Heart left ventricle (tissue), 16 donors: ENCODE measurements at regions not wholly inside any gene's neighbourhood (a gene's known extent, or its start where the extent isn't known, plus 50 kb on each side); places are given as distances from the start of the nearest gene placed in this dataset.

ENCODE experiments used
- ATAC-seq, 4 donors: fragments of 200-7000 bp; cut with Tn5 transposase; one replicate each; pipeline ENCODE4 v1.9.1; 2020 to 2022; ENCODE audit warnings: moderate library complexity in 4 of 4, mild to moderate bottlenecking in 3 of 4, moderate number of reproducible peaks in 1 of 4
- DNase-seq, 5 donors: peaks; one replicate each; pipeline ENCODE4 v3.0.0-alpha.2; 2020
- H3K27ac ChIP-seq, 12 donors: fragments of 200-600 bp; sonication (generic) in 4 of 12; one replicate each; pipeline versions ENCODE4 v1.5.0 to v1.8.0; 2016 to 2022; ENCODE audit warnings: mild to moderate bottlenecking in 2 of 12
- H3K27me3 ChIP-seq, 9 donors: fragments of 200-600 bp; sonication (generic) in 2 of 9; one replicate each; pipeline versions ENCODE4 v1.5.1 to v1.8.0; 2016 to 2022; ENCODE audit warnings: mild to moderate bottlenecking in 3 of 9
- H3K36me3 ChIP-seq, 9 donors: fragments of 200-600 bp; sonication (generic) in 2 of 9; one replicate each; pipeline versions ENCODE4 v1.5.0 to v1.8.0; 2018 to 2022; ENCODE audit warnings: mild to moderate bottlenecking in 2 of 9
- H3K4me1 ChIP-seq, 12 donors: fragments of 200-600 bp; sonication (generic) in 4 of 12; one replicate each; pipeline versions ENCODE4 v1.5.0 to v1.8.0; 2016 to 2022; ENCODE audit warnings: mild to moderate bottlenecking in 3 of 12
- H3K4me3 ChIP-seq, 12 donors: fragments of 200-600 bp; sonication (generic) in 4 of 12; one replicate each; pipeline versions ENCODE4 v1.5.0 to v1.8.0; 2017 to 2022; ENCODE audit warnings: mild to moderate bottlenecking in 9 of 12, moderate library complexity in 4 of 12
- H3K9me3 ChIP-seq, 12 donors: fragments of 200-600 bp; sonication (generic) in 4 of 12; one replicate each; pipeline versions ENCODE4 v1.5.0 to v1.8.0; 2016 to 2022; ENCODE audit warnings: mild to moderate bottlenecking in 1 of 12
- POLR2A ChIP-seq, 2 donors: fragments of 450-650 bp; IDR thresholded peaks; one replicate each; pipeline ENCODE4 v1.6.1; 2017; ENCODE audit warnings: antibody characterized with exemption in 2 of 2, mild to moderate bottlenecking in 2 of 2, moderate library complexity in 2 of 2
- WGBS, 4 donors: extraction: QIAGEN DNeasy Blood & Tissue Kit in 2 of 4; methylation state at CpG; one replicate each; pipeline versions ENCODE4 v1.1.5 to v1.1.7; 2013 to 2018; 5-methylcytosine and 5-hydroxymethylcytosine counted together
- intact Hi-C, 10 donors: fragments of 100-400 bp; cut with DNase I; formaldehyde crosslinking; loops; one replicate each; pipeline versions ENCODE4 v1.11.1 to v1.14.2; 2022
- TF ChIP-seq, protein P1 (sequence below), 12 donors: fragments of 200-600 bp; sonication (generic) in 4 of 12; IDR thresholded peaks; one replicate each; pipeline versions ENCODE4 v1.5.0 to v1.8.0; 2018 to 2022; ENCODE audit warnings: antibody characterized with exemption in 12 of 12, mild to moderate bottlenecking in 5 of 12
- donor health status: ischemic (EF 13 %, LVEDD 7.1; RV severe dilation, severe dysfunction).
- donor health status: healthy with polysubstance abuse.
- donor health status: DM: no; HTN: yes; CAD: no.
- donor health status: DM: no; HTN: no; CAD: no.
- donor health status: ischemic (EF 25% LVEDD 6.9; RV normal size, moderate dysfunction).
- donor health status: ischemic (EF 25% LVEDD 5.7; RV mildly dilated, moderate dysfunction).
- donor health status: healthy.
- donor health status: DM: yes; HTN: yes; CAD: no.
- donor health status: ischemic (EF 35%, LVEDD 5.7; RV mildly dilated, moderate dysfunction).
- donor health status: nonischemic (EF 11% LVEDD 7.7; RV severe dilation, severe dysfunction).
- donor health status: DM: yes; HTN: yes; CAD: no.
- donor health status: PGD.
- donor health status: ischemic (EF 29% LVEDD 5.4; RV normal size, mild dysfunction).
- donor health status: nonischemic (EF 23%, LVEDD 6.1; RV moderate dilation, normal function).

- TF ChIP-seq, protein P1, sequence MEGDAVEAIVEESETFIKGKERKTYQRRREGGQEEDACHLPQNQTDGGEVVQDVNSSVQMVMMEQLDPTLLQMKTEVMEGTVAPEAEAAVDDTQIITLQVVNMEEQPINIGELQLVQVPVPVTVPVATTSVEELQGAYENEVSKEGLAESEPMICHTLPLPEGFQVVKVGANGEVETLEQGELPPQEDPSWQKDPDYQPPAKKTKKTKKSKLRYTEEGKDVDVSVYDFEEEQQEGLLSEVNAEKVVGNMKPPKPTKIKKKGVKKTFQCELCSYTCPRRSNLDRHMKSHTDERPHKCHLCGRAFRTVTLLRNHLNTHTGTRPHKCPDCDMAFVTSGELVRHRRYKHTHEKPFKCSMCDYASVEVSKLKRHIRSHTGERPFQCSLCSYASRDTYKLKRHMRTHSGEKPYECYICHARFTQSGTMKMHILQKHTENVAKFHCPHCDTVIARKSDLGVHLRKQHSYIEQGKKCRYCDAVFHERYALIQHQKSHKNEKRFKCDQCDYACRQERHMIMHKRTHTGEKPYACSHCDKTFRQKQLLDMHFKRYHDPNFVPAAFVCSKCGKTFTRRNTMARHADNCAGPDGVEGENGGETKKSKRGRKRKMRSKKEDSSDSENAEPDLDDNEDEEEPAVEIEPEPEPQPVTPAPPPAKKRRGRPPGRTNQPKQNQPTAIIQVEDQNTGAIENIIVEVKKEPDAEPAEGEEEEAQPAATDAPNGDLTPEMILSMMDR (IDR thresholded peaks at IDR 0.05) = peak in 3 of 12 donors; percentile 11 to 34 (median 19)
- no peak for TF ChIP-seq POLR2A (IDR thresholded peaks at IDR 0.05)
- H3K4me3 ChIP-seq = no peak overlapping the region
- H3K9me3 ChIP-seq = no peaks in the 10 kb centered on the region
- ATAC-seq (peak in 1 of 4 donors; percentile 40), DNase-seq (no peak)
- H3K36me3 ChIP-seq = no peaks in the 10 kb centered on the region
- WGBS, 4 donors = 24 to 48% (median 36%) methylated on average over 3 of the region's 3 CpGs
- H3K4me1 ChIP-seq = peaks cover 0 to 20% (median 2%) of the 10 kb centered on the region in 12 donors
- peak overlapping the region in 4 of 12 donors; percentile 1 to 39 (median 16) for H3K27ac ChIP-seq
- intact Hi-C loops = loop anchor here in 3 of 10 donors (10.0 kb wide), 2 partner anchors 81 to 91 kb away; partner anchors contain the start of gene DCBLD2 (in 2 of the 3)
- H3K27me3 ChIP-seq = no peaks in the 10 kb centered on the region
These were observed 83.9 kb upstream of the DCBLD2 start for GRCh38 chr3:98985431-98985830.

GRCh38 chr3:98984024-98984423, 82.5 kb upstream of the DCBLD2 start:
- Histone ChIP-seq H3K27me3 (no peaks in the 10 kb centered on the region), H3K36me3 (no peaks in the 10 kb centered on the region), H3K4me1 (peaks cover 0 to 20% (median 2%) of the 10 kb centered on the region in 12 donors), H3K27ac (no peak overlapping the region), H3K4me3 (no peak overlapping the region), H3K9me3 (no peaks in the 10 kb centered on the region)
- TF ChIP-seq, protein P1 (IDR thresholded peaks at IDR 0.05) = no peak
- TF ChIP-seq POLR2A (IDR thresholded peaks at IDR 0.05) = no peak
- ATAC-seq = no peak
- intact Hi-C loops = loop anchor here in 3 of 10 donors (10.0 kb wide), 2 partner anchors 79 to 89 kb away; partner anchors contain the start of gene DCBLD2 (in 2 of the 3)
- WGBS, 4 donors = 96 to 100% (median 98%) methylated on average over 1 of the region's 1 CpG
- DNase-seq = no peak

DNA sequence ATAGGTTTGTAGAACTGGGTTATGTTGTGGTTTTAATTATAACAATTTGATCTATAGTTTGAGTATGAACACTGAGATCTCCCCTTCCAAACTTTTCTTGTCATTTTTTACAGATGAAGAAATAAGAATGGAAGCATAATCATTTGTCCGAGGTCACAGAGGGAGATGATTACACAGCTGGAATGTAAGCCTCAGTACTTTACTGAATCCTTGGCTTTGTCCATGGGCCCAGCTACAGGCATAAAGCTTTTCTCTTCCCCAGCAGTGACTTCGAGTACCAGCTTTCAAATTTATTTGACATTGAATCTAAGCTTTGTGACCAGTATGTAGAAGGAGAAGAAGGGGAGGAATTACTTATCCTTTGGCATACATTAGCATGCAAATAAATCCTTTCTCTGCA, 80.9 kb upstream of the DCBLD2 start:
- intact Hi-C loops = loop anchor here in 3 of 10 donors (10.0 kb wide), 2 partner anchors 78 to 88 kb away; partner anchors contain the start of gene DCBLD2 (in 2 of the 3)
- DNase-seq (no peak), ATAC-seq (no peak)
- no peaks in the 10 kb centered on the region for H3K9me3 ChIP-seq
- H3K4me1 ChIP-seq = peaks cover 0 to 26% (median 2%) of the 10 kb centered on the region in 12 donors
- no peak overlapping the region for H3K27ac ChIP-seq
- 43 to 79% (median 62%) methylated on average over 2 of the region's 2 CpGs for WGBS, 4 donors
- no peaks in the 10 kb centered on the region for H3K27me3 ChIP-seq
- no peak overlapping the region for H3K4me3 ChIP-seq
- TF ChIP-seq, protein P1 (IDR thresholded peaks at IDR 0.05) = no peak
- TF ChIP-seq POLR2A (IDR thresholded peaks at IDR 0.05) = no peak
- no peaks in the 10 kb centered on the region for H3K36me3 ChIP-seq

- H3K9me3 ChIP-seq = no peaks in the 10 kb centered on the region
- peaks cover 0 to 19% (median 0%) of the 10 kb centered on the region in 12 donors for H3K4me1 ChIP-seq
- H3K36me3 ChIP-seq = no peaks in the 10 kb centered on the region
- no peak for TF ChIP-seq POLR2A (IDR thresholded peaks at IDR 0.05)
- TF ChIP-seq, protein P1 (IDR thresholded peaks at IDR 0.05) = no peak
- no peak for ATAC-seq
- WGBS, 4 donors = 29 to 46% (median 42%) methylated on average over 2 of the region's 2 CpGs
- H3K4me3 ChIP-seq = no peak overlapping the region
- no peak for DNase-seq
- no peak overlapping the region for H3K27ac ChIP-seq
- intact Hi-C loops = loop anchor here in 3 of 10 donors (10.0 kb wide), 2 partner anchors 76 to 86 kb away; partner anchors contain the start of gene DCBLD2 (in 2 of the 3)
- H3K27me3 ChIP-seq = no peaks in the 10 kb centered on the region
These were observed 79.6 kb upstream of the DCBLD2 start for GRCh38 chr3:98980915-98981596.
